ENCODE measurements at regions not wholly inside any gene's neighbourhood (a gene's known extent, or its start where the extent isn't known, plus 50 kb on each side); places are given as distances from the start of the nearest gene placed in this dataset.

DNA sequence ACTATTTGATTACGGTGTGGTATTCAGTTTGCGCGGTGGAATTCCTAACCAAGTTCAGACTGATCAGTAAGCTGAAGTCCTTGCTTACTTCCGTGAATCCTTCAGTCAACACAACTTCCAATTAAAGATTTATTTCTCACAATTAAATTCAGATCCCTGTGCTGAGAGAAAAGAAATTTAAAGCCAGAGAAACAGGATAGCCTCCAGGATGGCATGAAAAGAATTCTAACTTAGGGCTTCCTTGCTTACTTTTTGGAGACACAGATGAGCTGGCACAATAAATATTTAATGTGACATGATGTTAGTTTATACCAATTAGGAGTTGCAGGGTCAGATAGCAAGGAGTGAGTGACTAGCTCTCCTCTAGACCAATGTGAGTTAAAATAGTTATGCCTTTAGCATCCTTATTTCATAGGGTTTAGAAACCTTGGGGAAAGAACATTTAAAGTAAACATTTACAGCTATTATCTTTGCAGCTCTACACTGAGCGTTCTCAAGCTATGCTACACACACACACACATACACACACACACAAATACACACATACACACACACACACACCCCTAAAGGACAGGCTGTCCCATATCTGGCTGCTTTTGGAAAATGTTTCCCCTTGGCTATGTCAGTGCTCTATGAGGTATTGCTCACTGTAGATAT, 151.0 kb downstream of the TRIB2 start:
- no peak for TF ChIP-seq ZMYM3 (CRISPR knock-in tag; IDR thresholded peaks at IDR 0.05)
- no peak for TF ChIP-seq FOXM1 (CRISPR knock-in tag; IDR thresholded peaks at IDR 0.05)
- TF ChIP-seq ZMYM2 (CRISPR knock-in tag; IDR thresholded peaks at IDR 0.05) = no peak
- no peak for TF ChIP-seq SMC3 (IDR thresholded peaks at IDR 0.05; ENCODE audit: low read length)
- TF ChIP-seq GATA4 (IDR thresholded peaks at IDR 0.05; ENCODE audit: borderline replicate concordance, low read depth) = no peak
- TF ChIP-seq, protein P1, sequence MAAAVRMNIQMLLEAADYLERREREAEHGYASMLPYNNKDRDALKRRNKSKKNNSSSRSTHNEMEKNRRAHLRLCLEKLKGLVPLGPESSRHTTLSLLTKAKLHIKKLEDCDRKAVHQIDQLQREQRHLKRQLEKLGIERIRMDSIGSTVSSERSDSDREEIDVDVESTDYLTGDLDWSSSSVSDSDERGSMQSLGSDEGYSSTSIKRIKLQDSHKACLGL (CRISPR knock-in tag; IDR thresholded peaks at IDR 0.05) = no peak
- TF ChIP-seq, protein P2, sequence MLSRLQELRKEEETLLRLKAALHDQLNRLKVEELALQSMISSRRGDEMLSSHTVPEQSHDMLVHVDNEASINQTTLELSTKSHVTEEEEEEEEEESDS (CRISPR knock-in tag; IDR thresholded peaks at IDR 0.05; ENCODE audit: borderline replicate concordance) = no peak
- TF ChIP-seq, protein P3, sequence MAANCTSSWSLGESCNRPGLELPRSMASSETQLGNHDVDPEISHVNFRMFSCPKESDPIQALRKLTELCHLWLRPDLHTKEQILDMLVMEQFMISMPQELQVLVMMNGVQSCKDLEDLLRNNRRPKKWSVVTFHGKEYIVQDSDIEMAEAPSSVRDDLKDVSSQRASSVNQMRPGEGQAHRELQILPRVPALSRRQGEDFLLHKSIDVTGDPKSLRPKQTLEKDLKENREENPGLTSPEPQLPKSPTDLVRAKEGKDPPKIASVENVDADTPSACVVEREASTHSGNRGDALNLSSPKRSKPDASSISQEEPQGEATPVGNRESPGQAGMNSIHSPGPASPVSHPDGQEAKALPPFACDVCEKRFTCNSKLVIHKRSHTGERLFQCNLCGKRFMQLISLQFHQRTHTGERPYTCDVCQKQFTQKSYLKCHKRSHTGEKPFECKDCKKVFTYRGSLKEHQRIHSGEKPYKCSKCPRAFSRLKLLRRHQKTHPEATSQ (CRISPR knock-in tag; IDR thresholded peaks at IDR 0.05; ENCODE audit: borderline replicate concordance) = no peak

Measured in HepG2 (cell line).